Common myeloid progenitor, CD34-positive (primary cell): ENCODE measurements at regions not wholly inside any gene's neighbourhood (a gene's known extent, or its start where the extent isn't known, plus 50 kb on each side); places are given as distances from the start of the nearest gene placed in this dataset.
A peak's percentile ranks its signal among the peaks of the same experiment; 100 is the strongest.
"Not testable (repeated sequence)": the region's sequence is repeated elsewhere in the genome, so short reads cannot be mapped to it uniquely, and the experiment has no call there.

Experiments used
- CTCF ChIA-PET: fragments of 350-600 bp; sonication (Branson Sonifier 250); formaldehyde crosslinking; loops from one replicate; lab custom pipeline; 2021; ENCODE audit warnings: antibody characterized with exemption; lab: Charles Lee
- POLR2A ChIA-PET: fragments of 350-600 bp; sonication (Branson Sonifier 250); formaldehyde crosslinking; loops from one replicate; lab custom pipeline; 2021; ENCODE audit warnings: antibody characterized with exemption; lab: Charles Lee
- DNase-seq, 3 donors: peaks; one replicate each; pipeline versions ENCODE4 v3.0.0 to v3.0.0-alpha.2; 2013
- H3K27ac ChIP-seq, 2 experiments: 1 replicate in 1 of 2; 2 replicates in 1 of 2; pipeline ENCODE4 v1.7.0; 2013; ENCODE audit warnings: inconsistent platforms in 2 of 2, low read length in 2 of 2, mild to moderate bottlenecking in 2 of 2, low read depth in 1 of 2, moderate library complexity in 1 of 2; ENCODE audit not compliant: severe bottlenecking in 2 of 2, insufficient read depth in 1 of 2, poor library complexity in 1 of 2
- H3K27me3 ChIP-seq, 5 experiments: replicated peaks in 2 of 5; 1 replicate in 3 of 5; 2 replicates in 2 of 5; pipeline versions ENCODE4 v1.6.1 to v1.7.0; 2013; ENCODE audit warnings: low read length in 4 of 5, mild to moderate bottlenecking in 2 of 5, moderate library complexity in 2 of 5, inconsistent platforms in 1 of 5; ENCODE audit not compliant: insufficient read depth in 5 of 5, control insufficient read depth in 4 of 5
- H3K36me3 ChIP-seq, 4 experiments: 1 replicate in 2 of 4; 2 replicates in 2 of 4; pipeline versions ENCODE4 v1.6.1 to v1.7.0; 2013; ENCODE audit warnings: low read length in 3 of 4, control low read depth in 1 of 4, mild to moderate bottlenecking in 1 of 4; ENCODE audit not compliant: control insufficient read depth in 4 of 4, insufficient read depth in 4 of 4
- H3K4me1 ChIP-seq, 4 experiments: 1 replicate in 3 of 4; 2 replicates in 1 of 4; pipeline versions ENCODE4 v1.6.1 to v1.7.1; 2013; ENCODE audit warnings: low read length in 3 of 4, mild to moderate bottlenecking in 3 of 4, control low read depth in 1 of 4, inconsistent platforms in 1 of 4, moderate library complexity in 1 of 4; ENCODE audit not compliant: control insufficient read depth in 4 of 4, insufficient read depth in 4 of 4; ENCODE audit errors: control extremely low read depth in 1 of 4
- H3K4me3 ChIP-seq, 7 experiments: 1 replicate in 4 of 7; 2 replicates in 3 of 7; pipeline versions ENCODE4 v1.5.1 to v1.7.0; 2013; ENCODE audit warnings: mild to moderate bottlenecking in 7 of 7, low read length in 6 of 7, moderate library complexity in 6 of 7, inconsistent platforms in 2 of 7, low read depth in 2 of 7, control low read depth in 1 of 7; ENCODE audit not compliant: insufficient read depth in 4 of 7, control insufficient read depth in 1 of 7; ENCODE audit errors: extremely low read depth in 1 of 7
- H3K9me3 ChIP-seq, 5 experiments: 1 replicate in 4 of 5; 2 replicates in 1 of 5; pipeline versions ENCODE4 v1.6.1 to v1.7.1; 2013; ENCODE audit warnings: low read length in 4 of 5, mild to moderate bottlenecking in 2 of 5, inconsistent platforms in 1 of 5, low read depth in 1 of 5, moderate library complexity in 1 of 5; ENCODE audit not compliant: control insufficient read depth in 4 of 5, insufficient read depth in 2 of 5; ENCODE audit errors: control extremely low read depth in 1 of 5
- WGBS: methylation state at CpG from one replicate; pipeline ENCODE4 v1.1.5; 2013; ENCODE audit not compliant: insufficient coverage; 5-methylcytosine and 5-hydroxymethylcytosine counted together

GRCh38 chr9:106487266-106487665 lies 375.7 kb upstream of the ZNF462 start:
- H3K4me1 ChIP-seq: peaks cover 0 to 8% (median 5%) of the 10 kb centered on the region in 4 experiments
- POLR2A ChIA-PET: no interaction called here

GRCh38 chr9:106492126-106492525 lies 370.8 kb upstream of the ZNF462 start:
- DNase-seq, H3K4me1 ChIP-seq, H3K9me3 ChIP-seq, H3K4me3 ChIP-seq, H3K36me3 ChIP-seq, CTCF ChIA-PET, H3K27me3 ChIP-seq, POLR2A ChIA-PET, H3K27ac ChIP-seq: not testable (repeated sequence)
- WGBS: 94% methylated on average over 7 of the region's 7 CpGs

More at GRCh38 chr9:106487266-106487665, 375.7 kb upstream of the ZNF462 start:
- Histone ChIP-seq H3K27ac (no peak overlapping the region), H3K4me3 (no peak overlapping the region), H3K36me3 (no peaks in the 10 kb centered on the region), H3K9me3 (no peaks in the 10 kb centered on the region), H3K27me3 (no peaks in the 10 kb centered on the region)
- 86% methylated on average over 3 of the region's 3 CpGs for WGBS
- DNase-seq: no peak
- CTCF ChIA-PET: no interaction called here

GRCh38 chr9:106500171-106500570 lies 362.8 kb upstream of the ZNF462 start:
- CTCF ChIA-PET: interaction anchor here (1.4 kb wide), 1 partner anchor 15 kb away, joined by 3 read pairs; no protein-coding TSS in a partner anchor
- Histone ChIP-seq H3K27ac (no peak overlapping the region), H3K4me1 (no peaks in the 10 kb centered on the region), H3K9me3 (peaks cover 0 to 3% (median 0%) of the 10 kb centered on the region in 5 experiments), H3K36me3 (no peaks in the 10 kb centered on the region), H3K27me3 (no peaks in the 10 kb centered on the region), H3K4me3 (no peak overlapping the region)
- POLR2A ChIA-PET: no interaction called here
- whole genome bisulfite sequencing: 100% methylated on average over 6 of the region's 6 CpGs
- no peak for DNase-seq

- H3K27ac ChIP-seq, DNase-seq, H3K36me3 ChIP-seq, H3K9me3 ChIP-seq, H3K27me3 ChIP-seq, CTCF ChIA-PET, POLR2A ChIA-PET, H3K4me1 ChIP-seq, H3K4me3 ChIP-seq: not testable (repeated sequence)
- WGBS: 99% methylated on average over 16 of the region's 18 CpGs
Observed at GRCh38 chr9:106501210-106501609, 361.8 kb upstream of the ZNF462 start.

- peaks cover 0 to 6% (median 0%) of the 10 kb centered on the region in 4 experiments for H3K4me1 ChIP-seq
- CTCF ChIA-PET: no interaction called here
- H3K9me3 ChIP-seq: peaks cover 0 to 3% (median 0%) of the 10 kb centered on the region in 5 experiments
- DNase-seq: no peak
- POLR2A ChIA-PET: no interaction called here
- no peaks in the 10 kb centered on the region for H3K36me3 ChIP-seq
- no peaks in the 10 kb centered on the region for H3K27me3 ChIP-seq
- H3K4me3 ChIP-seq: no peak overlapping the region
- 57% methylated on average over 1 of the region's 3 CpGs for WGBS
- no peak overlapping the region for H3K27ac ChIP-seq
Observed at GRCh38 chr9:106502930-106503329, 360.0 kb upstream of the ZNF462 start.

- Histone ChIP-seq H3K4me1 (peaks cover 0 to 6% (median 0%) of the 10 kb centered on the region in 4 experiments), H3K27ac (no peak overlapping the region), H3K27me3 (no peaks in the 10 kb centered on the region), H3K36me3 (no peaks in the 10 kb centered on the region), H3K9me3 (peaks cover 0 to 3% (median 0%) of the 10 kb centered on the region in 5 experiments), H3K4me3 (no peak overlapping the region)
- CTCF ChIA-PET: no interaction called here
- DNase-seq: no peak
- WGBS: 95% methylated on average over 3 of the region's 5 CpGs
- POLR2A ChIA-PET: no interaction called here
Observed at GRCh38 chr9:106503759-106504158, 359.2 kb upstream of the ZNF462 start.

- no peaks in the 10 kb centered on the region for H3K27me3 ChIP-seq
- peaks cover 0 to 3% (median 0%) of the 10 kb centered on the region in 5 experiments for H3K9me3 ChIP-seq
- H3K4me1 ChIP-seq: peaks cover 0 to 16% (median 6%) of the 10 kb centered on the region in 4 experiments
- no peak overlapping the region for H3K4me3 ChIP-seq
- no peak overlapping the region for H3K27ac ChIP-seq
- peak; percentile 18 to 61 (median 55) for DNase-seq
- 0% methylated on average over 1 of the region's 2 CpGs for WGBS
- ChIA-PET CTCF (no interaction called here), POLR2A (no interaction called here)
- no peaks in the 10 kb centered on the region for H3K36me3 ChIP-seq
Observed at GRCh38 chr9:106526716-106527204, 336.2 kb upstream of the ZNF462 start.
